H1 (cell line): ENCODE measurements at regions not wholly inside any gene's neighbourhood (a gene's known extent, or its start where the extent isn't known, plus 50 kb on each side); places are given as distances from the start of the nearest gene placed in this dataset.

Source experiments
- BCL11A ChIP-seq, 2 experiments: IDR thresholded peaks; one replicate each; pipeline ENCODE4 v1.6.1; 2011; ENCODE audit warnings: low read depth in 2 of 2, low read length in 2 of 2, mild to moderate bottlenecking in 2 of 2
- CHD2 ChIP-seq: IDR thresholded peaks from 2 replicates; pipeline ENCODE4 v1.6.1; 2012; ENCODE audit warnings: low read length, improper control_type of control experiment
- E2F6 ChIP-seq: IDR thresholded peaks from 2 replicates; pipeline ENCODE4 v1.6.1; 2012; ENCODE audit warnings: inconsistent platforms
- EZH2 ChIP-seq: fragments of 200-600 bp; sonication (generic); IDR thresholded peaks from 2 replicates; pipeline ENCODE4 v1.7.1; 2012; ENCODE audit warnings: low read depth, mild to moderate bottlenecking, moderate library complexity, low read length, inconsistent platforms; ENCODE audit not compliant: severe bottlenecking
- GABPA ChIP-seq: IDR thresholded peaks from 2 replicates; pipeline ENCODE4 v1.6.1; 2011; ENCODE audit warnings: mild to moderate bottlenecking, low read length, moderate library complexity, borderline replicate concordance; ENCODE audit not compliant: insufficient read depth
- HDAC2 ChIP-seq, 2 experiments: fragments of 300-600 bp in 1 of 2; sonication (generic) in 1 of 2; IDR thresholded peaks; 2 replicates each; pipeline ENCODE4 v1.6.1; 2011 to 2012; ENCODE audit warnings: low read depth in 2 of 2, low read length in 2 of 2, mild to moderate bottlenecking in 2 of 2, moderate library complexity in 2 of 2, borderline replicate concordance in 1 of 2, inconsistent platforms in 1 of 2
- PHF8 ChIP-seq: fragments of 200-600 bp; sonication (generic); conservative IDR thresholded peaks from 2 replicates; pipeline ENCODE4 v1.7.1; 2012; ENCODE audit warnings: low read depth, mild to moderate bottlenecking, inconsistent platforms, low read length, moderate library complexity
- POLR2A ChIP-seq, 2 experiments: IDR thresholded peaks; 1 replicate in 1 of 2; 2 replicates in 1 of 2; pipeline ENCODE4 v1.6.1; 2011; ENCODE audit warnings: low read depth in 2 of 2, low read length in 2 of 2, mild to moderate bottlenecking in 2 of 2; ENCODE audit errors: control extremely low read depth in 1 of 2
- SUZ12 ChIP-seq: fragments of 200-600 bp; sonication (generic); IDR thresholded peaks from 2 replicates; pipeline ENCODE4 v1.6.1; 2012; ENCODE audit warnings: mild to moderate bottlenecking, inconsistent platforms, low read length, moderate library complexity, mixed read lengths
- TAF1 ChIP-seq: IDR thresholded peaks from 2 replicates; pipeline ENCODE4 v1.6.1; 2011; ENCODE audit warnings: mild to moderate bottlenecking, low read depth, low read length
- TF ChIP-seq, protein P1 (sequence below), 3 experiments: IDR thresholded peaks; 1 replicate in 2 of 3; 2 replicates in 1 of 3; pipeline versions ENCODE4 v1.5.1 to v1.6.1; 2011; ENCODE audit warnings: low read length in 3 of 3, mild to moderate bottlenecking in 3 of 3, inconsistent platforms in 2 of 3, low read depth in 1 of 3, moderate library complexity in 1 of 3; ENCODE audit not compliant: insufficient read depth in 1 of 3; ENCODE audit errors: control extremely low read depth in 1 of 3

GRCh38 chr7:49643736-49644135, 129.7 kb upstream of the VWC2 start:
- TF ChIP-seq BCL11A (IDR thresholded peaks at IDR 0.05; ENCODE audit: low read depth in 2 of 2, low read length in 2 of 2) (no peak), E2F6 (no peak), SUZ12 (no peak), POLR2A (IDR thresholded peaks at IDR 0.05; ENCODE audit: control extremely low read depth in 1 of 2, low read depth in 2 of 2, low read length in 2 of 2) (no peak), CHD2 (no peak), GABPA (no peak), EZH2 (no peak), PHF8 (no peak), TAF1 (no peak), HDAC2 (IDR thresholded peaks at IDR 0.05; ENCODE audit: borderline replicate concordance in 1 of 2, low read depth in 2 of 2, low read length in 2 of 2) (no peak)
- TF ChIP-seq, protein P1, sequence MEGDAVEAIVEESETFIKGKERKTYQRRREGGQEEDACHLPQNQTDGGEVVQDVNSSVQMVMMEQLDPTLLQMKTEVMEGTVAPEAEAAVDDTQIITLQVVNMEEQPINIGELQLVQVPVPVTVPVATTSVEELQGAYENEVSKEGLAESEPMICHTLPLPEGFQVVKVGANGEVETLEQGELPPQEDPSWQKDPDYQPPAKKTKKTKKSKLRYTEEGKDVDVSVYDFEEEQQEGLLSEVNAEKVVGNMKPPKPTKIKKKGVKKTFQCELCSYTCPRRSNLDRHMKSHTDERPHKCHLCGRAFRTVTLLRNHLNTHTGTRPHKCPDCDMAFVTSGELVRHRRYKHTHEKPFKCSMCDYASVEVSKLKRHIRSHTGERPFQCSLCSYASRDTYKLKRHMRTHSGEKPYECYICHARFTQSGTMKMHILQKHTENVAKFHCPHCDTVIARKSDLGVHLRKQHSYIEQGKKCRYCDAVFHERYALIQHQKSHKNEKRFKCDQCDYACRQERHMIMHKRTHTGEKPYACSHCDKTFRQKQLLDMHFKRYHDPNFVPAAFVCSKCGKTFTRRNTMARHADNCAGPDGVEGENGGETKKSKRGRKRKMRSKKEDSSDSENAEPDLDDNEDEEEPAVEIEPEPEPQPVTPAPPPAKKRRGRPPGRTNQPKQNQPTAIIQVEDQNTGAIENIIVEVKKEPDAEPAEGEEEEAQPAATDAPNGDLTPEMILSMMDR (IDR thresholded peaks at IDR 0.05; ENCODE audit: control extremely low read depth in 1 of 3, insufficient read depth in 1 of 3, low read depth in 1 of 3, low read length in 3 of 3), result no peak
